Hindlimb muscle (tissue), 1 donor: ENCODE measurements at regions not wholly inside any gene's neighbourhood (a gene's known extent, or its start where the extent isn't known, plus 50 kb on each side); places are given as distances from the start of the nearest gene placed in this dataset.
A peak's percentile ranks its signal among the peaks of the same experiment; 100 is the strongest.

Experiments used
- DNase-seq: peaks from one replicate; pipeline ENCODE4 v3.0.0-alpha.2; 2013

GRCh38 chr3:54020436-54020835 lies 101.9 kb upstream of the CACNA2D3 start:
- no peak for DNase-seq

- DNase-seq, result no peak
These were observed 108.3 kb upstream of the CACNA2D3 start for GRCh38 chr3:54014067-54014466.

- DNase-seq, result no peak
These were observed 113.6 kb upstream of the CACNA2D3 start for GRCh38 chr3:54008744-54009143.

- no peak for DNase-seq
These were observed 114.3 kb upstream of the CACNA2D3 start for GRCh38 chr3:54008099-54008498.

GRCh38 chr3:54004335-54004734 lies 112.7 kb upstream of the SELENOK start:
- DNase-seq, result no peak

- DNase-seq, result no peak
These were observed 111.5 kb upstream of the SELENOK start for GRCh38 chr3:54003136-54003535.

- DNase-seq, result no peak
These were observed 108.1 kb upstream of the SELENOK start for GRCh38 chr3:53999725-54000124.

- no peak for DNase-seq
These were observed 107.3 kb upstream of the SELENOK start for GRCh38 chr3:53998980-53999379.

GRCh38 chr3:53997476-53997875 lies 105.8 kb upstream of the SELENOK start:
- no peak for DNase-seq

GRCh38 chr3:53996141-53996874 lies 104.6 kb upstream of the SELENOK start:
- DNase-seq, result no peak

- DNase-seq, result no peak
These were observed 103.4 kb upstream of the SELENOK start for GRCh38 chr3:53994986-53995603.

GRCh38 chr3:53991240-53991639 lies 99.6 kb upstream of the SELENOK start:
- DNase-seq, result no peak

GRCh38 chr3:53989946-53990345 lies 98.3 kb upstream of the SELENOK start:
- DNase-seq, result peak; percentile 36

GRCh38 chr3:53989451-53989850 lies 97.8 kb upstream of the SELENOK start:
- DNase-seq, result no peak

GRCh38 chr3:53978386-53978785 lies 86.7 kb upstream of the SELENOK start:
- DNase-seq, result no peak

- DNase-seq, result no peak
These were observed 83.7 kb upstream of the SELENOK start for GRCh38 chr3:53975382-53975781.

- no peak for DNase-seq
These were observed 82.7 kb upstream of the SELENOK start for GRCh38 chr3:53974324-53974723.

- DNase-seq, result no peak
These were observed 82.2 kb upstream of the SELENOK start for GRCh38 chr3:53973905-53974304.

- no peak for DNase-seq
These were observed 79.0 kb upstream of the SELENOK start for GRCh38 chr3:53970661-53971060.

GRCh38 chr3:53969086-53969485 lies 77.4 kb upstream of the SELENOK start:
- DNase-seq, result no peak

- no peak for DNase-seq
These were observed 73.6 kb upstream of the SELENOK start for GRCh38 chr3:53965291-53965690.

- DNase-seq, result no peak
These were observed 66.2 kb upstream of the SELENOK start for GRCh38 chr3:53957831-53958230.

- DNase-seq, result no peak
These were observed 64.9 kb upstream of the SELENOK start for GRCh38 chr3:53956586-53956985.

- DNase-seq, result no peak
These were observed 57.9 kb upstream of the SELENOK start for GRCh38 chr3:53949541-53949940.

GRCh38 chr3:53948174-53948573 lies 56.5 kb upstream of the SELENOK start:
- DNase-seq, result no peak
